ENCODE measurements at regions not wholly inside any gene's neighbourhood (a gene's known extent, or its start where the extent isn't known, plus 50 kb on each side); places are given as distances from the start of the nearest gene placed in this dataset.

DNA sequence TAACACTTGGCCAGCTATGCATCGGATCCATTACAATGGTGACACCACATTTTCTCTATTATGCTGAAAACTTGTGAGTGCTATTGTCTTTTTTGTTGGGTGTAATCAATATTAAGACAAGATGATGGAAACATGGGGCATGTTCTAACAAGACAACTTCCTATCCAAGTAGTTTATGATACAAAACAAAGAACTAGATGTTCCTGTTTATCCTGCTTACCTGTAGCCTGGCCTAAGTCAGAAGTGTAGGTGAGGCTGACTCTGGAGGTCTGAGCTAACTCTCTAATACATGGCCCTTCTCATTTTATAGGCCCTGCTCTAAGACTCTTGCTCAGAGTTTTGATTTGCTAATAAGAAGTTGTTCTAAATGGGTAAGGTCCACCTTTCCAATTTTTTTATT is 242.4 kb upstream of the STXBP5 start:
- FAIRE-seq (no peak), DNase-seq (ENCODE audit: low read depth) (no peak)
- Histone ChIP-seq H3K27me3 (ENCODE audit: insufficient read depth, low read length) (no peaks in the 10 kb centered on the region), H3K79me2 (ENCODE audit: insufficient read depth, low read length) (no peaks in the 10 kb centered on the region), H3K9ac (ENCODE audit: low read length) (no peak overlapping the region), H2AFZ (ENCODE audit: low read depth, low read length) (no peak overlapping the region), H3K9me3 (ENCODE audit: insufficient read depth, low read depth, low read length) (peaks cover 3% of the 10 kb centered on the region), H4K20me1 (ENCODE audit: insufficient read depth, low read length) (no peaks in the 10 kb centered on the region), H3K4me1 (ENCODE audit: insufficient read depth, low read length) (no peaks in the 10 kb centered on the region), H3K36me3 (ENCODE audit: insufficient read depth, low read length) (no peaks in the 10 kb centered on the region), H3K4me2 (ENCODE audit: low read length) (no peak overlapping the region), H3K27ac (ENCODE audit: low read depth, low read length) (no peak overlapping the region), H3K4me3 (ENCODE audit: insufficient read depth, low read depth, low read length) (no peak overlapping the region)
- Mint-ChIP-seq H3K4me3 (ENCODE audit: unreplicated experiment) (no peak overlapping the region), H3K4me1 (ENCODE audit: low read depth, unreplicated experiment) (no peaks in the 10 kb centered on the region), H3K9me3 (ENCODE audit: unreplicated experiment) (peaks cover 20% of the 10 kb centered on the region), H3K27me3 (ENCODE audit: low read depth, unreplicated experiment) (no peaks in the 10 kb centered on the region), H3K36me3 (ENCODE audit: low read depth, unreplicated experiment) (no peaks in the 10 kb centered on the region), H3K27ac (ENCODE audit: unreplicated experiment) (no peak overlapping the region)
- TF ChIP-seq, protein P1, sequence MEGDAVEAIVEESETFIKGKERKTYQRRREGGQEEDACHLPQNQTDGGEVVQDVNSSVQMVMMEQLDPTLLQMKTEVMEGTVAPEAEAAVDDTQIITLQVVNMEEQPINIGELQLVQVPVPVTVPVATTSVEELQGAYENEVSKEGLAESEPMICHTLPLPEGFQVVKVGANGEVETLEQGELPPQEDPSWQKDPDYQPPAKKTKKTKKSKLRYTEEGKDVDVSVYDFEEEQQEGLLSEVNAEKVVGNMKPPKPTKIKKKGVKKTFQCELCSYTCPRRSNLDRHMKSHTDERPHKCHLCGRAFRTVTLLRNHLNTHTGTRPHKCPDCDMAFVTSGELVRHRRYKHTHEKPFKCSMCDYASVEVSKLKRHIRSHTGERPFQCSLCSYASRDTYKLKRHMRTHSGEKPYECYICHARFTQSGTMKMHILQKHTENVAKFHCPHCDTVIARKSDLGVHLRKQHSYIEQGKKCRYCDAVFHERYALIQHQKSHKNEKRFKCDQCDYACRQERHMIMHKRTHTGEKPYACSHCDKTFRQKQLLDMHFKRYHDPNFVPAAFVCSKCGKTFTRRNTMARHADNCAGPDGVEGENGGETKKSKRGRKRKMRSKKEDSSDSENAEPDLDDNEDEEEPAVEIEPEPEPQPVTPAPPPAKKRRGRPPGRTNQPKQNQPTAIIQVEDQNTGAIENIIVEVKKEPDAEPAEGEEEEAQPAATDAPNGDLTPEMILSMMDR (IDR thresholded peaks at IDR 0.05; ENCODE audit: insufficient read depth, low read depth, low read length), result no peak
- TF ChIP-seq EZH2 (IDR thresholded peaks at IDR 0.05; ENCODE audit: insufficient read depth, low read length), result no peak

DNA sequence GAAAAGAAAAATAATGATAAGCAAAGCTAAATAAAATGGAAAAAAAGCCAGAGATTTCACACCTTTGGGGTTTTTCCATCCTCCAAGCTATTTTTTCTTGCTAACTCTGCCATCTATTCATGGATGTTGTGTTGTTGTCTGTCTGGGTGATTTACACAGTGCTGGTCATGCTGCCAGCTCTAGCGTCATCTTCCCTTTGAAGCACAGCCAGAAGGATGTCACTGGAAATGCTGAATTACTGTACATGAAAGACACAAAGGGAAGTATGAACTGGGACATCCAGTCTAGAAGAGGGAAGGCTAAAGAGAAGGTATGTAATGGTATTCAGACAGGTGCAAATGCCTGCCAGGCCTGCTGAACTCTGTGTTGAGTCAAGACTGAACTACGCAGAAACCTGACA is 241.9 kb upstream of the STXBP5 start:
- H4K20me1 ChIP-seq (ENCODE audit: insufficient read depth, low read length), result no peaks in the 10 kb centered on the region
- H3K4me1 ChIP-seq (ENCODE audit: insufficient read depth, low read length), result no peaks in the 10 kb centered on the region
- H3K4me2 ChIP-seq (ENCODE audit: low read length), result no peak overlapping the region
- no peaks in the 10 kb centered on the region for H3K27me3 ChIP-seq (ENCODE audit: insufficient read depth, low read length)
- FAIRE-seq (no peak), DNase-seq (ENCODE audit: low read depth) (peak; percentile 19)
- Mint-ChIP-seq H3K4me3 (ENCODE audit: unreplicated experiment) (no peak overlapping the region), H3K27me3 (ENCODE audit: low read depth, unreplicated experiment) (no peaks in the 10 kb centered on the region), H3K27ac (ENCODE audit: unreplicated experiment) (no peak overlapping the region), H3K4me1 (ENCODE audit: low read depth, unreplicated experiment) (no peaks in the 10 kb centered on the region), H3K36me3 (ENCODE audit: low read depth, unreplicated experiment) (no peaks in the 10 kb centered on the region), H3K9me3 (ENCODE audit: unreplicated experiment) (peaks cover 20% of the 10 kb centered on the region)
- H3K27ac ChIP-seq (ENCODE audit: low read depth, low read length), result no peak overlapping the region
- H3K9me3 ChIP-seq (ENCODE audit: insufficient read depth, low read depth, low read length), result peaks cover 3% of the 10 kb centered on the region
- no peak overlapping the region for H3K9ac ChIP-seq (ENCODE audit: low read length)
- H3K36me3 ChIP-seq (ENCODE audit: insufficient read depth, low read length), result no peaks in the 10 kb centered on the region
- TF ChIP-seq, protein P1 (IDR thresholded peaks at IDR 0.05; ENCODE audit: insufficient read depth, low read depth, low read length), result no peak
- no peak for TF ChIP-seq EZH2 (IDR thresholded peaks at IDR 0.05; ENCODE audit: insufficient read depth, low read length)
- no peak overlapping the region for H3K4me3 ChIP-seq (ENCODE audit: insufficient read depth, low read depth, low read length)
- H3K79me2 ChIP-seq (ENCODE audit: insufficient read depth, low read length), result no peaks in the 10 kb centered on the region
- no peak overlapping the region for H2AFZ ChIP-seq (ENCODE audit: low read depth, low read length)

GRCh38 chr6:146965110-146965689 is 239.0 kb upstream of the STXBP5 start:
- H2AFZ ChIP-seq (ENCODE audit: low read depth, low read length), result no peak overlapping the region
- H3K4me3 Mint-ChIP-seq (ENCODE audit: unreplicated experiment), result no peak overlapping the region
- no peak for TF ChIP-seq EZH2 (IDR thresholded peaks at IDR 0.05; ENCODE audit: insufficient read depth, low read length)
- TF ChIP-seq, protein P1 (IDR thresholded peaks at IDR 0.05; ENCODE audit: insufficient read depth, low read depth, low read length), result no peak
- DNase-seq (ENCODE audit: low read depth), result no peak
- H3K9me3 ChIP-seq (ENCODE audit: insufficient read depth, low read depth, low read length), result peaks cover 3% of the 10 kb centered on the region
- H3K79me2 ChIP-seq (ENCODE audit: insufficient read depth, low read length), result no peaks in the 10 kb centered on the region
- no peaks in the 10 kb centered on the region for H3K27me3 ChIP-seq (ENCODE audit: insufficient read depth, low read length)
- H3K36me3 ChIP-seq (ENCODE audit: insufficient read depth, low read length), result no peaks in the 10 kb centered on the region
- H3K4me1 Mint-ChIP-seq (ENCODE audit: low read depth, unreplicated experiment), result peaks cover 3% of the 10 kb centered on the region
- peaks cover 23% of the 10 kb centered on the region for H3K9me3 Mint-ChIP-seq (ENCODE audit: unreplicated experiment)
- H3K27me3 Mint-ChIP-seq (ENCODE audit: low read depth, unreplicated experiment), result no peaks in the 10 kb centered on the region
- H4K20me1 ChIP-seq (ENCODE audit: insufficient read depth, low read length), result no peaks in the 10 kb centered on the region
- H3K9ac ChIP-seq (ENCODE audit: low read length), result no peak overlapping the region
- no peak for FAIRE-seq
- H3K27ac Mint-ChIP-seq (ENCODE audit: unreplicated experiment), result no peak overlapping the region
- H3K4me2 ChIP-seq (ENCODE audit: low read length), result no peak overlapping the region
- peaks cover 5% of the 10 kb centered on the region for H3K4me1 ChIP-seq (ENCODE audit: insufficient read depth, low read length)
- H3K36me3 Mint-ChIP-seq (ENCODE audit: low read depth, unreplicated experiment), result no peaks in the 10 kb centered on the region
- no peak overlapping the region for H3K27ac ChIP-seq (ENCODE audit: low read depth, low read length)
- H3K4me3 ChIP-seq (ENCODE audit: insufficient read depth, low read depth, low read length), result no peak overlapping the region
